ENCODE measurements at regions not wholly inside any gene's neighbourhood (a gene's known extent, or its start where the extent isn't known, plus 50 kb on each side); places are given as distances from the start of the nearest gene placed in this dataset.

- no peak overlapping the region for H3K4me3 Mint-ChIP-seq
- Histone ChIP-seq H3K9ac (ENCODE audit: extremely low read depth, low read length, poor library complexity, severe bottlenecking) (no peak overlapping the region), H3K36me3 (ENCODE audit: control insufficient read depth, insufficient read depth, low read length) (no peaks in the 10 kb centered on the region), H3K4me1 (ENCODE audit: control insufficient read depth, insufficient read depth, low read length) (no peaks in the 10 kb centered on the region), H3K9me3 (ENCODE audit: control insufficient read depth, low read length) (no peaks in the 10 kb centered on the region), H3K4me3 (ENCODE audit: low read length) (no peak overlapping the region), H3K27me3 (ENCODE audit: control insufficient read depth, insufficient read depth, low read length, poor library complexity, severe bottlenecking) (no peaks in the 10 kb centered on the region), H3K27ac (ENCODE audit: low read depth, low read length) (no peak overlapping the region)
- no peaks in the 10 kb centered on the region for H3K36me3 Mint-ChIP-seq (ENCODE audit: low read depth)
- H3K4me1 Mint-ChIP-seq: peaks cover 6% of the 10 kb centered on the region
- WGBS, 2 experiments (ENCODE audit: insufficient coverage in 1 of 2, insufficient read length in 1 of 2): 92 to 94% methylated on average over 3 to 4 of the region's 4 CpGs
- peak; percentile 20 for DNase-seq
- no peaks in the 10 kb centered on the region for H3K27me3 Mint-ChIP-seq (ENCODE audit: insufficient read depth)
- H3K27ac Mint-ChIP-seq: no peak overlapping the region
- no peaks in the 10 kb centered on the region for H3K9me3 Mint-ChIP-seq
- TF ChIP-seq CTCF (conservative IDR thresholded peaks at IDR 0.05): no peak
These were observed 84.8 kb upstream of the CACNA1E start for GRCh38 chr1:181398544-181398943.

- TF ChIP-seq CTCF (conservative IDR thresholded peaks at IDR 0.05): no peak
- H3K27me3 ChIP-seq (ENCODE audit: control insufficient read depth, insufficient read depth, low read length, poor library complexity, severe bottlenecking): no peaks in the 10 kb centered on the region
- Mint-ChIP-seq H3K27ac (no peak overlapping the region), H3K36me3 (ENCODE audit: low read depth) (no peaks in the 10 kb centered on the region), H3K4me3 (no peak overlapping the region), H3K9me3 (no peaks in the 10 kb centered on the region), H3K4me1 (peaks cover 4% of the 10 kb centered on the region), H3K27me3 (ENCODE audit: insufficient read depth) (peaks cover 2% of the 10 kb centered on the region)
- WGBS, 2 experiments (ENCODE audit: insufficient coverage in 1 of 2, insufficient read length in 1 of 2): 90 to 100% methylated on average over 1 to 2 of the region's 2 CpGs
- no peak overlapping the region for H3K27ac ChIP-seq (ENCODE audit: low read depth, low read length)
- H3K4me1 ChIP-seq (ENCODE audit: control insufficient read depth, insufficient read depth, low read length): no peaks in the 10 kb centered on the region
- H3K9me3 ChIP-seq (ENCODE audit: control insufficient read depth, low read length): no peaks in the 10 kb centered on the region
- no peak for DNase-seq
- no peak overlapping the region for H3K4me3 ChIP-seq (ENCODE audit: low read length)
- no peak overlapping the region for H3K9ac ChIP-seq (ENCODE audit: extremely low read depth, low read length, poor library complexity, severe bottlenecking)
- no peaks in the 10 kb centered on the region for H3K36me3 ChIP-seq (ENCODE audit: control insufficient read depth, insufficient read depth, low read length)
These were observed 77.7 kb upstream of the CACNA1E start for GRCh38 chr1:181405584-181405983.

GRCh38 chr1:181406989-181407388, 76.3 kb upstream of the CACNA1E start:
- Histone ChIP-seq H3K4me1 (ENCODE audit: control insufficient read depth, insufficient read depth, low read length) (no peaks in the 10 kb centered on the region), H3K27me3 (ENCODE audit: control insufficient read depth, insufficient read depth, low read length, poor library complexity, severe bottlenecking) (no peaks in the 10 kb centered on the region), H3K36me3 (ENCODE audit: control insufficient read depth, insufficient read depth, low read length) (no peaks in the 10 kb centered on the region), H3K4me3 (ENCODE audit: low read length) (no peak overlapping the region), H3K9ac (ENCODE audit: extremely low read depth, low read length, poor library complexity, severe bottlenecking) (no peak overlapping the region), H3K9me3 (ENCODE audit: control insufficient read depth, low read length) (no peaks in the 10 kb centered on the region), H3K27ac (ENCODE audit: low read depth, low read length) (no peak overlapping the region)
- DNase-seq: no peak
- Mint-ChIP-seq H3K4me1 (peaks cover 4% of the 10 kb centered on the region), H3K27ac (no peak overlapping the region), H3K9me3 (no peaks in the 10 kb centered on the region), H3K4me3 (no peak overlapping the region), H3K36me3 (ENCODE audit: low read depth) (no peaks in the 10 kb centered on the region), H3K27me3 (ENCODE audit: insufficient read depth) (peaks cover 3% of the 10 kb centered on the region)
- 96% methylated on average over 2 of the region's 2 CpGs for WGBS, 2 experiments (ENCODE audit: insufficient coverage in 1 of 2, insufficient read length in 1 of 2)
- TF ChIP-seq CTCF (conservative IDR thresholded peaks at IDR 0.05): no peak

Data from endodermal cell (in vitro differentiated cells).